A673 (cell line): ENCODE measurements at regions not wholly inside any gene's neighbourhood (a gene's known extent, or its start where the extent isn't known, plus 50 kb on each side); places are given as distances from the start of the nearest gene placed in this dataset.

ENCODE experiments used
- BruUV-seq: library from RNA; stranded (reverse); fragments of 400-500 nt; replicated peaks from 2 replicates; lab custom pipeline; 2021; lab: Mats Ljungman, UMichigan
- CTCF ChIA-PET: fragments of 300-600 bp; sonication (Branson Sonifier 250); formaldehyde crosslinking; loops from one replicate; lab custom pipeline; 2022; ENCODE audit warnings: antibody characterized with exemption; lab: Charles Lee
- POLR2A ChIA-PET: fragments of 300-600 bp; sonication (Branson Sonifier 250); formaldehyde crosslinking; loops from one replicate; lab custom pipeline; 2022; ENCODE audit warnings: antibody characterized with exemption; ENCODE audit not compliant: low non-redundant PET; lab: Charles Lee
- DNase-seq: peaks from one replicate; pipeline ENCODE4 v3.0.0-alpha.2; 2015; ENCODE audit warnings: low spot score
- H3K27ac ChIP-seq: fragments of 200-600 bp; sonication (generic); 2 replicates; pipeline ENCODE4 v1.5.1; 2016; ENCODE audit warnings: mixed run types, low read depth, mild to moderate bottlenecking, mixed read lengths, antibody characterized with exemption, low read length; ENCODE audit not compliant: poor library complexity, severe bottlenecking
- H3K27me3 ChIP-seq: fragments of 200-600 bp; sonication (generic); replicated peaks from 2 replicates; pipeline ENCODE4 v1.6.1; 2017; ENCODE audit warnings: mixed run types, low read depth, mild to moderate bottlenecking, mixed read lengths, antibody characterized with exemption, low read length; ENCODE audit not compliant: insufficient read depth, poor library complexity
- H3K36me3 ChIP-seq: fragments of 200-600 bp; sonication (generic); 2 replicates; pipeline ENCODE4 v1.6.1; 2016; ENCODE audit warnings: mixed run types, mild to moderate bottlenecking, mixed read lengths, antibody characterized with exemption, low read length; ENCODE audit not compliant: insufficient read depth, poor library complexity, severe bottlenecking
- H3K4me1 ChIP-seq: fragments of 200-600 bp; sonication (generic); 2 replicates; pipeline ENCODE4 v1.6.1; 2017; ENCODE audit warnings: mixed run types, mild to moderate bottlenecking, mixed read lengths, antibody characterized with exemption, low read length; ENCODE audit not compliant: insufficient read depth, poor library complexity, severe bottlenecking
- H3K4me3 ChIP-seq: fragments of 200-600 bp; sonication (generic); 2 replicates; pipeline ENCODE4 v1.5.1; 2016; ENCODE audit warnings: low read depth, mixed run types, mild to moderate bottlenecking, mixed read lengths, low read length; ENCODE audit not compliant: poor library complexity, severe bottlenecking
- H3K9me3 ChIP-seq: fragments of 200-600 bp; sonication (generic); 2 replicates; pipeline ENCODE4 v1.6.1; 2016; ENCODE audit warnings: mixed run types, low read depth, mild to moderate bottlenecking, mixed read lengths, antibody characterized with exemption, low read length; ENCODE audit not compliant: poor library complexity, severe bottlenecking
- CTCF ChIP-seq: fragments of 300-800, 200-600 bp; sonication (generic); conservative IDR thresholded peaks from 2 replicates; pipeline ENCODE4 v1.5.1; 2017; ENCODE audit warnings: low read depth, mild to moderate bottlenecking, antibody characterized with exemption, low read length, moderate library complexity, mixed read lengths
- EZH2 ChIP-seq: fragments of 200-600 bp; sonication (generic); IDR thresholded peaks from 2 replicates; pipeline ENCODE4 v1.6.1; 2017; ENCODE audit warnings: borderline replicate concordance, low read depth, mild to moderate bottlenecking, mixed read lengths, antibody characterized with exemption, low read length; ENCODE audit not compliant: poor library complexity, severe bottlenecking
- intact Hi-C: fragments of 100-400 bp; cut with micrococcal nuclease; formaldehyde crosslinking; loops from one replicate; pipeline ENCODE4 v1.10.0; 2022; ENCODE audit not compliant: unreplicated experiment

GRCh38 chr13:22423261-22423660 lies 752.4 kb downstream of the FGF9 start:
- no peak for DNase-seq
- Histone ChIP-seq H3K4me3 (no peak overlapping the region), H3K36me3 (no peaks in the 10 kb centered on the region), H3K27me3 (no peaks in the 10 kb centered on the region), H3K9me3 (peaks cover 5% of the 10 kb centered on the region), H3K27ac (no peak overlapping the region), H3K4me1 (no peaks in the 10 kb centered on the region)
- intact Hi-C loops = no loop called here
- POLR2A ChIA-PET = no interaction called here
- no TSS peak for BruUV-seq
- TF ChIP-seq CTCF = no peak
- no peak for TF ChIP-seq EZH2
- CTCF ChIA-PET = no interaction called here

- Histone ChIP-seq H3K27me3 (no peaks in the 10 kb centered on the region), H3K36me3 (no peaks in the 10 kb centered on the region), H3K4me1 (no peaks in the 10 kb centered on the region), H3K9me3 (peaks cover 5% of the 10 kb centered on the region), H3K27ac (no peak overlapping the region), H3K4me3 (no peak overlapping the region)
- no TSS peak for BruUV-seq
- TF ChIP-seq CTCF = no peak
- TF ChIP-seq EZH2 = no peak
- no peak for DNase-seq
- ChIA-PET POLR2A (no interaction called here), CTCF (no interaction called here)
- intact Hi-C loops = no loop called here
Measured at GRCh38 chr13:22425087-22425486, 754.2 kb downstream of the FGF9 start.

- no peak overlapping the region for H3K27ac ChIP-seq
- CTCF ChIA-PET = no interaction called here
- BruUV-seq = no TSS peak
Measured at GRCh38 chr13:22427066-22427465, 753.7 kb upstream of the SGCG start.

GRCh38 chr13:22427783-22428182 lies 753.0 kb upstream of the SGCG start:
- no peak for DNase-seq
- CTCF ChIA-PET = no interaction called here
- Histone ChIP-seq H3K4me3 (no peak overlapping the region), H3K9me3 (peaks cover 12% of the 10 kb centered on the region), H3K27me3 (no peaks in the 10 kb centered on the region), H3K27ac (no peak overlapping the region), H3K4me1 (no peaks in the 10 kb centered on the region), H3K36me3 (no peaks in the 10 kb centered on the region)
- TF ChIP-seq CTCF (no peak), EZH2 (no peak)
- no TSS peak for BruUV-seq
- POLR2A ChIA-PET = no interaction called here
- intact Hi-C loops = no loop called here

More at GRCh38 chr13:22427066-22427465, 753.7 kb upstream of the SGCG start:
- TF ChIP-seq EZH2 = no peak
- H3K4me3 ChIP-seq = no peak overlapping the region
- H3K36me3 ChIP-seq = no peaks in the 10 kb centered on the region
- no peaks in the 10 kb centered on the region for H3K27me3 ChIP-seq
- peaks cover 12% of the 10 kb centered on the region for H3K9me3 ChIP-seq
- intact Hi-C loops = no loop called here
- H3K4me1 ChIP-seq = no peaks in the 10 kb centered on the region
- POLR2A ChIA-PET = no interaction called here
- no peak for DNase-seq
